HFF-Myc (cell line): ENCODE measurements at regions not wholly inside any gene's neighbourhood (a gene's known extent, or its start where the extent isn't known, plus 50 kb on each side); places are given as distances from the start of the nearest gene placed in this dataset.

ENCODE experiments used
- DNase-seq: peaks from one replicate; pipeline ENCODE4 v3.0.0-alpha.2; 2011; ENCODE audit warnings: low read depth; ENCODE audit errors: extremely low read depth
- H3K4me3 ChIP-seq: replicated peaks from 2 replicates; pipeline ENCODE4 v1.5.1; 2011; ENCODE audit warnings: low read depth, mild to moderate bottlenecking, control low read depth, low read length
- TF ChIP-seq, protein P1 (sequence below): IDR thresholded peaks from 2 replicates; pipeline ENCODE4 v1.5.1; 2012; ENCODE audit warnings: mild to moderate bottlenecking, low read depth, low read length, control low read depth; ENCODE audit errors: missing control alignments

DNA sequence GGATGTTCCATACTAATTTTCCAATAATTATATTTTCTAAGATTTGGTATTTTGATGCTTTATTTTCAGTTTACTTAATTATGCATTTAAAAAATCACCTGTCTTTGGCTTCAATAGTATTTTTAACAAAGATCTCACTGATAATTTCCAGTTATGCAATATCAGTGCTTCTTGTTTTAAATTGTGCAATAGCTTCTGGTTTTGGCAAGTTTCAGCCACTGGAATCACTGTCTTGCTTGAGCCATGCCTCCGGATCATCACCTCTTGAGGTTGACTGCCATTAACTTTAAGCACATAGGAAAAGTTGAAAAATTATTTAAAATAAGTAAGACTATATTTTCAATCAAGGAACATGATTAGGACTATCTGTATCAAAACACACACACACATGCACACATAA lies 1242.1 kb downstream of the HACE1 start:
- no peak overlapping the region for H3K4me3 ChIP-seq
- TF ChIP-seq, protein P1, sequence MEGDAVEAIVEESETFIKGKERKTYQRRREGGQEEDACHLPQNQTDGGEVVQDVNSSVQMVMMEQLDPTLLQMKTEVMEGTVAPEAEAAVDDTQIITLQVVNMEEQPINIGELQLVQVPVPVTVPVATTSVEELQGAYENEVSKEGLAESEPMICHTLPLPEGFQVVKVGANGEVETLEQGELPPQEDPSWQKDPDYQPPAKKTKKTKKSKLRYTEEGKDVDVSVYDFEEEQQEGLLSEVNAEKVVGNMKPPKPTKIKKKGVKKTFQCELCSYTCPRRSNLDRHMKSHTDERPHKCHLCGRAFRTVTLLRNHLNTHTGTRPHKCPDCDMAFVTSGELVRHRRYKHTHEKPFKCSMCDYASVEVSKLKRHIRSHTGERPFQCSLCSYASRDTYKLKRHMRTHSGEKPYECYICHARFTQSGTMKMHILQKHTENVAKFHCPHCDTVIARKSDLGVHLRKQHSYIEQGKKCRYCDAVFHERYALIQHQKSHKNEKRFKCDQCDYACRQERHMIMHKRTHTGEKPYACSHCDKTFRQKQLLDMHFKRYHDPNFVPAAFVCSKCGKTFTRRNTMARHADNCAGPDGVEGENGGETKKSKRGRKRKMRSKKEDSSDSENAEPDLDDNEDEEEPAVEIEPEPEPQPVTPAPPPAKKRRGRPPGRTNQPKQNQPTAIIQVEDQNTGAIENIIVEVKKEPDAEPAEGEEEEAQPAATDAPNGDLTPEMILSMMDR, result no peak
- DNase-seq, result no peak

DNA sequence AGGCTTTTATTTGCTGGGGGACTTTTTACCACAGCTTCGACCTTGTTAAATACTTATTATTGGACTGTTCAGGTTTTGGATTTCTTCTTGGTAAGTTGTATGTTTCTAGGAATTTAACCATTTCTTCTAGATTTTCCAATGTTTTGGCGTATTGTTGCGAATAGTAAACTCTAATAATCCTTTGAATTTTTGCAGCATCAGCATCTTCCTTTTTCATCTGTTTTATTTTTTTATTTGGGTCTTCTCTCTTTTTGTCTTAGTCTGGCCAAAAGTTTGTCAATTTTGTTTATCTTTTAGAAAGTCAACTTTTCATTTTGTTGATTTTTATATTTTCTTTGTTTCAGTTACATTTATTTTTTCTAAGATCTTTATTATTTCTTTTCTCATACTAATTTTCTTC lies 1272.0 kb downstream of the HACE1 start:
- DNase-seq, result no peak
- TF ChIP-seq, protein P1, result no peak
- no peak overlapping the region for H3K4me3 ChIP-seq

DNA sequence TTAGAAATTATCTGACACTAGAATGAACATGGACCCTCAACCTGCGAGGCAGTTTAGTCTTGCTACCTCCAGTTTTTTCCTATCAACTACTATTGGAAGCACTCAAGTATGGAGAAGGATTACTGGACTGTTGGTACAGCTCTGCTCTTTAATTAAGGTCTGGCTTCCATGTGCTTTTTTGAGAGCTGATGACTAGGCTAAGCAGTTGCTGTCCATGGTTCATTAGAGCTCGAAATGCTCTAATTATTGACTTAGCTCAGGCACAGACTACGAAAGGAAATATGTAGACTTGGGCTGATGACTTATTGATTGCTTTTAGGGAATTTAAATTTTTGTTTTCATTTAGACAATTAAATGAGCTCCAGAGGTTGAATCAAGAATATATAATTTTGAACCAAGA lies 1281.6 kb downstream of the HACE1 start:
- TF ChIP-seq, protein P1, result no peak
- DNase-seq, result no peak
- H3K4me3 ChIP-seq, result no peak overlapping the region

DNA sequence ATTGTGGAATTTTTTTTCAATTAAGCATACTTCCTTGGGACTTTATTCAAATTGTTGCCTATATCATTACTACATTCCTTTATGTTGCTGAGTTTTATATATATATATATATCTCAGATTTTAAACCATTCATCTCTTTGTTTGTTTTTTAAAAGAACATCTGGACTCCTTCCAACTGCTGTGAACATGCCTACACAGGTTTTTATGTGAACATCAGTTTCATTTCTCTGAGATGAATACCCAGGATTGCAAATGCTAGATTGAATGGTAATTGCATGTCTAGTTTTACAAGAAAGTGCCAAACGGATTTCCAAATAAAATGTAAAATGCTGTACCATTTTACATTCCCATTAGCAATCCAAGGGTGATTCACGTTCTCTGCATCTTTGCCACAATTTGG lies 1289.3 kb downstream of the HACE1 start:
- no peak for DNase-seq
- TF ChIP-seq, protein P1, result no peak
- no peak overlapping the region for H3K4me3 ChIP-seq

DNA sequence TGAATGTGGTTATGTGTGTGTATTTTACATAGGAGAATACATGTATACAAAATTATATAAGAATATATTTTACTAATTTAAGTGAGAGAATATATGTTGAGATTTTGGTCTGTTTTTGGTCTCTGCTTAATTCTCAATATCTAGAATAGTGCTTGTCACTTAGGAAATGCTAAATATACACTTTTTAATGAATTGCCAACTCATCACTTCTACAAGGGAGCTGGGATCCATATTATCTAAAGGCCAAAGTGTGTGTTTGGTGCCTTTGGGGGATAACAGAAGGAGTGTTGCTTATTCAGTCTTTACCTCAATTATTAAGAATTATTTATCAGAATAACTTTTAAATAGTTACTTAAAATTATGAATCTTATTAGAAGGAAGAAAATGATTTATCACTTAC lies 1304.8 kb downstream of the HACE1 start:
- H3K4me3 ChIP-seq, result no peak overlapping the region
- TF ChIP-seq, protein P1, result no peak
- DNase-seq, result no peak

DNA sequence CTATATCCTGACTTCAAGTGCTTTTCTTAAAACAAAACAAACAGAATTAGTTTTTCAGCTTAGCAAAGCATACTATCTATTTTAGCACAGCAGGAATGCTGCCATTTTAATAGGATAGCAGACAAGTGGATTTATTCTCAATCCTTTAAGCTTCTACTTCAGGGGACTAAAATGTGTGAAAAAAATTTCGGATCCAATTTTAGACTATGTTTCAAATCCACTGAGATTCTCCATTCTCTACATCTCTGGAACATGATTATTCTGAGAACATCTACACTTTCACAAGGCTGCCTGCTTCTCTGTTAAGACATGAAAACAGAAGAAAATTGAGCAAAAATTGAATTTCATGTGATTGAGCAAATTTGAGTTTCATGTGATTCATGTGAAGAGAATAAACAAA lies 1321.3 kb downstream of the HACE1 start:
- TF ChIP-seq, protein P1, result no peak
- DNase-seq, result no peak
- no peak overlapping the region for H3K4me3 ChIP-seq

DNA sequence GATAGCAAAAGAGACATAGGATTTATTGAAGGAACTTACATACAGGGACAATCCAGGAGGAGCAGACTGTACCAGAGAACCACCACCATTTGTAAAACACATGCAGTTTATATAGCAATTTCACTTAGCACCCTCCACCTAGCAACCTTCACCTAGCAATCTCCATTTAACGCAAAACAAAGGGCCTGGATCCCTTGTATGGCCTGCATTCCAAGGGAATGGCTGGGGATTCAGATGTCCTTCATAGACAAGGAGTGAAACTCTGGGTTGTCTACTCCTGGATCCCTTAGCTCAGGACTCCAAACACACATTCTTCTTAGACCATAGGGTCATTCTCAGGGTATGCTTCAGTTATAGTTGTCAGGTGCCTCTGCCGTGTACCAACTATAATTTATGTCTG lies 1324.9 kb downstream of the HACE1 start:
- TF ChIP-seq, protein P1, result no peak
- H3K4me3 ChIP-seq, result no peak overlapping the region
- DNase-seq, result no peak
